Sigmoid colon (tissue), 4 donors: ENCODE measurements at regions not wholly inside any gene's neighbourhood (a gene's known extent, or its start where the extent isn't known, plus 50 kb on each side); places are given as distances from the start of the nearest gene placed in this dataset.

ENCODE experiments used
- EP300 ChIP-seq, 4 donors: sonication (generic); formaldehyde crosslinking; IDR thresholded peaks; one replicate each; pipeline ENCODE4 v1.6.1; 2017; ENCODE audit warnings: antibody characterized with exemption in 4 of 4
- POLR2A ChIP-seq, 2 donors: fragments of 450-650 bp; IDR thresholded peaks; one replicate each; pipeline ENCODE4 v1.6.1; 2016; ENCODE audit warnings: antibody characterized with exemption in 2 of 2, mild to moderate bottlenecking in 2 of 2, moderate library complexity in 2 of 2
- TF ChIP-seq, protein P1 (sequence below), 4 experiments: fragments of 450-650 bp in 3 of 4; fragments of 200-600 bp in 1 of 4; IDR thresholded peaks; one replicate each; pipeline ENCODE4 v1.5.1; 2016 to 2019; ENCODE audit warnings: antibody characterized with exemption in 4 of 4, mild to moderate bottlenecking in 3 of 4, moderate library complexity in 2 of 4

DNA sequence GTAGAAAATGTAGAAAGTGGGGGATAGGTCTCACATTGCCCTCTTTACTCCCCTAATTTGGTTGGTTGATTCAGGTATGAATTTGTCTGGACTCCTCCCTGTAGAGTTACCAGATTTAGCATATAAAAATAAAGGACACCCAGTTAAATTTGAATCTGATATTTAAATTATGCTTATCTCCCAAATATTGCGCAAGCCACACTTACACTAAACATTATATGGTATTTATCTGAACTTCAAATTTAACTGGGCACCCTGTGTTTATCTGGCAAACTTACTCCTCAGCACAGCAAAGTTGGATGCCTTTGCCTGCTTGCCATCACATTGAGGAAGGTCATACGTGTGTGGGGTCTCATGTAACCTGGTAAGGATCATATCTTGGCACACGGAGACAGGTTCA lies 882.4 kb upstream of the FAM98A start:
- no peak for TF ChIP-seq POLR2A (IDR thresholded peaks at IDR 0.05)
- TF ChIP-seq, protein P1, sequence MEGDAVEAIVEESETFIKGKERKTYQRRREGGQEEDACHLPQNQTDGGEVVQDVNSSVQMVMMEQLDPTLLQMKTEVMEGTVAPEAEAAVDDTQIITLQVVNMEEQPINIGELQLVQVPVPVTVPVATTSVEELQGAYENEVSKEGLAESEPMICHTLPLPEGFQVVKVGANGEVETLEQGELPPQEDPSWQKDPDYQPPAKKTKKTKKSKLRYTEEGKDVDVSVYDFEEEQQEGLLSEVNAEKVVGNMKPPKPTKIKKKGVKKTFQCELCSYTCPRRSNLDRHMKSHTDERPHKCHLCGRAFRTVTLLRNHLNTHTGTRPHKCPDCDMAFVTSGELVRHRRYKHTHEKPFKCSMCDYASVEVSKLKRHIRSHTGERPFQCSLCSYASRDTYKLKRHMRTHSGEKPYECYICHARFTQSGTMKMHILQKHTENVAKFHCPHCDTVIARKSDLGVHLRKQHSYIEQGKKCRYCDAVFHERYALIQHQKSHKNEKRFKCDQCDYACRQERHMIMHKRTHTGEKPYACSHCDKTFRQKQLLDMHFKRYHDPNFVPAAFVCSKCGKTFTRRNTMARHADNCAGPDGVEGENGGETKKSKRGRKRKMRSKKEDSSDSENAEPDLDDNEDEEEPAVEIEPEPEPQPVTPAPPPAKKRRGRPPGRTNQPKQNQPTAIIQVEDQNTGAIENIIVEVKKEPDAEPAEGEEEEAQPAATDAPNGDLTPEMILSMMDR (IDR thresholded peaks at IDR 0.05) = no peak
- no peak for TF ChIP-seq EP300 (IDR thresholded peaks at IDR 0.05)
